HG02885 (cell line): ENCODE measurements at regions not wholly inside any gene's neighbourhood (a gene's known extent, or its start where the extent isn't known, plus 50 kb on each side); places are given as distances from the start of the nearest gene placed in this dataset.
"Not testable (repeated sequence)": the region's sequence is repeated elsewhere in the genome, so short reads cannot be mapped to it uniquely, and the experiment has no call there.

ENCODE experiments used
- ATAC-seq: cut with Tn5 transposase; IDR thresholded peaks from one replicate; pipeline ENCODE4 v1.9.1; 2021; ENCODE audit warnings: mild to moderate bottlenecking; ENCODE audit not compliant: unreplicated experiment, poor library complexity

DNA sequence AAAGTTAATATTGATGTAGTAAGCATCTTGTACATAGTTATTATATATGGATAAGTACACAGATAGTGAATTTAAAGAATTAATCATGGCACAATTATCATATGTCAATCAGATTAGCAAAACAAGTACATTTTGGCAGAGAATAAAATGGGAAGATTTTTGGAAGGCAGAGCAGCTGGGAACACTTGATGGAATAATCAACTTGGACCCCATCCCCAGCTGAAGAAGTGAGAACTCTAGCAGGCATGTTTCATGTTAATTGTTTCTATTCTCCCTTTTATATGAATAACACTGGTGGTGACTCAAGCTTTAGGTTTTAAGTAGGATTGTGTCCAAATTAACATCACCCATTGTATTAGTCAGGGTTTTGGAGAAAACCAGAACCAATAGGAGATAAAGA is 198.7 kb downstream of the KCNJ2 start:
- no peak for ATAC-seq

DNA sequence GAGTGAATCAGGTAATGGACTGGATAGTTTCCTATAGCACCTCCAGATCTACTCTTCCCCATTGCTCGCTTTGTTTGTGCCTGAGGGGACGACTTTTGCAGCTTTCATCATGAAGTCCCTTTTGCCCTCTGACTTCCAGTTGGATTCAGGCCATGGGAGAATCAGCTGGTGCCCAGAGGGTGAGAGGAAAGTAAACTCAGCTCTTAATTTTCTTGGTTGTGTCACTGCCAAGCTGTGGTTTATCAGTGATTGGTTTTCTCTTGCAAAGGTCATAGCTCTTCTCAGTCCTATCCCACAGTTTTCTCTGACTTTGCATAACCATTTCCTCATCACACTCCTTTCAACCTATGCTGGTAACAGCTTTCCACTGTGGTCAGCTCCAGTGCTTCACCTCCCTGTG is 200.1 kb downstream of the KCNJ2 start:
- no peak for ATAC-seq

DNA sequence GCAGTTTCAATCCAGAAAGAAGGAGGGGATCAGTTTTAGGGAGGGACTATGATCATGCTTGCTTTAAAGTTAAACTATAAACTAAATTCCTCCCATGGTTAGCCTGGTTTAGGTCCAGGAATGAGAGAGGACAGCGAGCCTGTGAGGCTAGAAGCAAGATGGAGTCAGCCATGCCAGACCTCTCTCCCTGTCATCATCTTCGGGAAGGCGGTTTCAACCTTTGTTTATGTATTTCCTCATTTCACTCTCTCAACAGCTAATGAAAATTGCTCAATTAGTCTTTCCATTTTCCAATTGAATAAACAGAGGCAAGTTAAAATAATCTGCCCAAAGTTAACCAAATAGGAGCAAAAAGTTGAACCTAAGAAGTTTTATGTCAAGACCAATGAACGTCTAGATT is 201.5 kb downstream of the KCNJ2 start:
- ATAC-seq = no peak

DNA sequence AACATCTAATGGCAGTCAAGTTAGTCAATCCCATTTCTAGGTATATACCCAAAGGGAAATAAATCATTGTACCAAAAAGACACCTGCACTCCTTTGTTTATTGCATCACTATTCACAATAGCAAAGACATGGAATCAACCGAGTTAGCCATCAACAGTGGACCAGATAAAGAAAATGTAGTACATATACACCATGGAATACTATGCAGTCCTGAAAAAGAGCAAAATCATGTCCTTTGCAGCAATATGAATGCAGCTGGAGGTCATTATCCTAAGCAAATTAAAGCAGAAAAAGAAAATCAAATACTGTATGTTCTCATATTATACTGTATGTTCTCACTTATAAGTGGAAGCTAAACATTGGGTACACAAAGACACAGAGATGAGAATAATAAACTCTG is 204.0 kb downstream of the KCNJ2 start:
- no peak for ATAC-seq

DNA sequence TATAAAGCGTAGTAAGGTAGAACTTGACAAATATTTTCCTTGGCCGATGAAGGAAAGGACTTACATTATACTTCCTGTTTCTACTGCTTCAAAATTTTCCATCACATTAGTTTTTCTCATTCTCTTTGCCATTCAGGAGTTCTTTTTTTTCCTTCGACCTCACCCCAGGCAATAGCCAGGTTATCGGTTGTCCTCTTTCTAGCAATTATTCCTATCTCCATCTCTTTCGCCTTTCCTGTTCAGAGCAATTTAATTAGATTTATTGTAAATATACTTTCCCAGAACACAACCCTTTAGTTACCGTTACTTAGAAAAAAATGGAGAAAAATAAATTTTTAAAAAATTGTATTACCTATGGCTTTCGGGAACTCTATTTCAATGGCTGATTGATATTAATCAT is 205.2 kb downstream of the KCNJ2 start:
- ATAC-seq = no peak

DNA sequence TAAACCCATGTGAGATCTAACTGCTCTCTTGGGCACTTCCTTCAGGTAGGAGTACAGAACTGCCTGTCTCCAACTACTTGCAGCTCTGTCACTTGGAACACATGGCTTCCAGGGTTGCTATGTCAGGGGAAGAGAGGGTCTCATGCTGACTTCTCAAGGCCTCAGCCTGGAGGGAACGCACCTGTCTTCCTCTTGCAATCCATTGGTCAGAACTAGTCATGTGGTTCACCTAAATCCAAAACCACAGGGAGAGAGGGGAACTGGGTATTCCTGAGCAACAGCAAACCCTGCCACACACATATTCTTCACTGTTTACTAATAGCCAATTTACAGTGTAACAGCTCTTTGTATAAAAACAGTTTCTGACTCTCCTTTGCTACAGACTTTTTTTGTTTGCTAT is 206.1 kb downstream of the KCNJ2 start:
- no peak for ATAC-seq

DNA sequence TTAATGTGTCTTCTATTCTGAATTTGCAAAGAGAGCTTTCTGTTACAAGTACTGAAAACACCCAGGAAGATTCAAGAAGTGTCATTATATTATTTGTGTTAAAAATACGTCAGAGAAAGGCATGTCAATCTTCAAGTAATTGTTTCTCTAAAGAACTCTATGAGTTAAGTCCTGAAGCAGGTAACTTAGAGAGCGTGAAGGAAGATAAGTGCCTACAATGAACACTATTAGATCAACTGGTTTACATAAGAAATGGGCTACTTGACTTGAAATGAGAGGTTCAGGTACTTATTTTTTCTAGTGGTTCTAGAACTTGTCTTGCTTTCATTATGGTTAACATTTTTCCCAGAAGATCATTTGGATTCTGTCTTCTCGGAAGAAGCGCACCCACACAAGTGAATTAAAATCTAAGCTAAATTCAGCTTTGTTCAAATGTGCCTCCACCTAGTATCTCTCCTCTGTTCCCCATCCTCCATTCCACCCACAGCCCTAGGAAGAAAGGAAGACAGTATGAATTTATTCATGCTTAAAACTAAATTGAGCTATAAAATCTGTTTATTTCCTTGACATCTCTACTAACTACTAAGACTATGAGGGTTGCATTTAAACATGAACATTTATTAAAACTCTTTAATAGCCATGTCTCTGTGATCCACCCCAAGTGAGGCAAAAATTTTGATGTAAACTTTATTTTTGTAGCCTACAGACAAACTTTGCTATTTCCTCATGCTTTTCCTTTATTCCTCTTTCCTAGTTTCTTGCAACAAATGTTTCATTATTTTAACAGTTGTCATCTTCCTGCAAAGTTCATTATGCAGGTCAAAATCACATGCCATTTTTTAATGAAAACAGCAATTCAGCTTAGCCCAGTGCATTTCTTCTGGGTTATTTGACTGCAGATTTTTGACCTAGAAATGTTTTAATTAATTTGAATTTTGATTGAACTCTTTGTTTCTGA is 206.8 kb downstream of the KCNJ2 start:
- no peak for ATAC-seq

DNA sequence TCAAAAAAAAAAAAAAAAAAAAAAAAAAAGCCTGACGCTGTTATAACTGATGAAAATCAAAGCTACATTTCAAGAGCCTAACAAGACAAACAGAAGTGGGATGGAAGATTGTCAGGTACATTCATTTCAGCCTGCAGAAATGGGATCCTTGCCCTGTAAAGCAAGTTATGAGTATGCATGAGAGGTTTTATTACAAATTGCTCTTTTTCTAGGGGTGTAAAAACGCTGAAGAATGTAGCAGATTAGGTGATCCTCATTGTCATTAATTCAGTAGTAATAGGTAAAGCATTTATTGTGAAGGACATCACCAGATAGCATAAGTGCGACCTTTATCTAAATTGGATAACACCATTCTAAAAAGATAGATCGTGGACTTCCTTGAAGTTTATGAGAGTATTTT is 208.3 kb downstream of the KCNJ2 start:
- no peak for ATAC-seq

DNA sequence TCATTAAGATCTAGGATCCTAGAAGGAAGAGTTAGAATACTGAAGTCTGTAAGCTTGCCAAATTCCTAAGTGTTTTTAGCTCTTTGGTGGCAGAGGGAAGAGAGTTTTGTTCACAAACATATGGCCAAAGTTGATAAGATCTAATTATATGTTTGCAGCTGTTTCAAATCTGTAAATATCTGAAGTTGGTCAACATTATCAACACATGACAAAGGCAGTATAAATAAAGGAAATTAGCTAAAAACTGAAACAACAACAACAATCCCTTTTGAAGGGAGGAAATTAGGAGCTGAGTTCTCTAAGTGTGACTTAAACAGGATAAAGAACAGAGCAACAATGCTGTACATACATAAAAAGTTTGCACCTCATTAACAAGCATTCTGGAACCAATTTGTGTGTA is 208.7 kb downstream of the KCNJ2 start:
- no peak for ATAC-seq

DNA sequence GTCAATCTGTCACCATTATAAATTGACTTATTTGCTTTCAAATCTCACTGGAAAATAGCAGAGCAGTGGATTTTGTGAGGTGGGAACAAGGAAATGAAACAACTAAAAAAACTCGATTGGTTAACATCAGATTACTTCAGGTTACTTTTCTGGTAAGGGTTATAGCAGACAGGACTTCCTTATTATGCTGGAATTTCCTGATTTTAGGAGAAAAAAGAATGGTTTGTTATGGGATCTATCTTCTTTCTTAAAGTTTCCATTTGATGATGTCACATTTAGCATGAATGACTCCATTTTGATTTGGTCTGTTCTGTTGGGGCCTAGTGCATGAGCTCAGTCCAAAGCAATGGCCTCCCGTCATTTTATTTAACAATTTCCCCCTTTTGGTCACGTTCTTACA is 210.6 kb downstream of the KCNJ2 start:
- no peak for ATAC-seq

DNA sequence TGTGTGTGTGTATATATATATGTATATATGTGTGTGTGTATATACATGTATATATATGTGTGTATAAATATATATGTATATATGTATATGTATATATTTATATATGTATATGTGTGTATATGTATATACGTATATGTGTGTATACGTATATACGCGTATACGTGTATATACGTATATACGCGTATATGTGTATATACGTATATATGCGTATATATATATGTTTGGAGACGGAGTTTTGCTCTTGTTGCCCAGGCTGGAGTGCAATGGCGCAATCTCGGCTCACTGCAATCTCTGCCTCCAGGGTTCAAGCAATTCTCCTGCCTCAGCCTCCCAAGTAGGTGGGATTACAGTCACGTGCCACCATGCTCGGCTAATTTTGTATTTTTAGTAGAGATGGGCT is 212.6 kb downstream of the KCNJ2 start:
- not testable (repeated sequence) for ATAC-seq

DNA sequence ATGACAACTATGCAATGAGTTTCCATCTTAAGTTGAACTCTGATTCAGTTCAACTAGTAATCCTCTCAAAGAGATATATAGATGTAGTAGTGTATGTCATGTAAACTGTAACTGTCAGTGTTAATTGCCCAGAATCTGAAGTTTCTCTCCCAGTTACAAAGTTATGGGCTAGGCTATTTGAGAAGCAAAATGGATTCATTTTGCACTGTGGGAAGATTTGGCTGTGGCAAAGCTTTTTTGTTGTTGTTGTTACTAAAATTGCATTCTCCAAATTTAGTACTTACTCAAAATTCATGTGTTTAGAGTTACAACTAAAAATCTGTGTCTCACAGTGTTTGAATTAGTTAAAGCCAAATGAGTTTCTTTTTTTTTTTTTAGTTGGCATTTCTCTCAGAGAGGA is 219.0 kb downstream of the KCNJ2 start:
- ATAC-seq = no peak

DNA sequence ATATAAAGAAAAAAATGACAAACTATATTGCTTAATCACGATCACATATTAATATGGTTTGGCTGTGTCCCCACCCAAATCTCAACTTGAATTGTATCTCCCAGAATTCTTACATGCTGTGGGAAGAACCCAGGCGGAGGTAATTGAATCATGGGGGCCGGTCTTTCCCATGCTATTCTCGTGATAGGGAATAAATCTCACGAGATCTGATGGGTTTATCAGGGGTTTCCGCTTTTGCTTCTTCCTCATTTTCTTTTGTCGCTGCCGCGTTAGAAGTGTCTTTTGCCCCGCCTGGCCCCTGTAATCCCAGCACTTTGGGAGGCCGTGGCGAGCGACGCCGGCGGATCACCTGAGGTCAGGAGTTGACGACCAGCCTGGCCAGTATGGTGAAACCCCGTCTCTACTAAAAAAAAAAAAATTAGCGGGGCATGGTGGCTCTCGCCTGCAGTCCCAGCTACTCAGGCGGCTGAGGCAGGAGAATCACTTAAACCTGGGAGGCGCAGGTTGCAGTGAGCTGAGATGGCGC is 220.0 kb downstream of the KCNJ2 start:
- ATAC-seq = not testable (repeated sequence)

DNA sequence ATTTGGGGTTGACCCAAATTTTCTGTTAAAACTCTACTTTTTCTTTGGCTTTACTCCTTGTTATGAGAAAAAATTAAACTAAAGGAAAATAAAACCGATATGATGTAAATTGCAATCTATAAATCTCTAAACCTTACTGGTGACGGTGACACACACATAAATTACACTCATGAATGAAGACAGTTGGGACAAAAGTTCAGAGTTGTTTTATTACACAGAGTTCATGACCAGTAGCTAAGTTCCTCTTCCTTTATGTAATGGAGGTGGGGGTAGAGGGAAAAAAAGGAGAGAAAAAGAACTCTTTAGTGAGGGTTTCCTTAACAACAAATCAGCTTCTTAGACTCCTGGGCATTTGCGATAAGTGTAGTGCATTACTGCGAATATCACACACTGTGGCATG is 220.7 kb downstream of the KCNJ2 start:
- ATAC-seq = no peak

DNA sequence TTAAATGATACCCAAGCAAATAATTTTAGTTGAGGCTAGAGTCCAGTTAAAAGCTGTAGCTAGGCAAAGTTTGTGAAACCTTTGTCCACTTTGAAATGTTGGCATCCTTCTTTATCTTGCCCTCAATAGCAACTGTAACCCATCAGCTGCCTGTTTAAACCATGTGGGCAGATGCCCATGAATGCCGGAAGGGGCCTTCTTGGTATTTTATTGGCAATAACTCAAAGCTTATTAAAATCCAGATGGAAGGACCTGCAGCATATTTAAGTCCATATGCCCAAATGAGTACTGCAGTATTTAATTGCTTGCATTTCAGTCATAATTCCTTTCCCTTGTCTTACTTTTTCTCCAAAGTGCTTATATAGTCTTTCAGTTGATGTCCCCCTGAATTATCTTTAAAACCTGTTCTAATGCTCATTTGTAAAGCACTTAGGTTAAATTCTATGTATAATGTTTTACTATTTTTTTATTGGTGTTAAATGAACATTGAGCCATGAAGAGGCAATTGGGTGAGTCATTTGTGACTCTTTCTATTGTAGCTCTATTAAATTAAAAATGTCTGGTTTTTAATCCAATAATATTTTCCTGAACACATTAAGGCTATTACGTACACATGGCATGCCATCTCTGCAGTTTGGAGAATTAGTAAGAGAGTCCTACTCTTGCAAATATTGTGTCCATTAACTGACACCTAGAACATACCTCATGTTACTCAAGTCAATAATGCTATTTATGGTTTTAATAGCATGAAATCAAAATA is 225.3 kb downstream of the KCNJ2 start:
- no peak for ATAC-seq

DNA sequence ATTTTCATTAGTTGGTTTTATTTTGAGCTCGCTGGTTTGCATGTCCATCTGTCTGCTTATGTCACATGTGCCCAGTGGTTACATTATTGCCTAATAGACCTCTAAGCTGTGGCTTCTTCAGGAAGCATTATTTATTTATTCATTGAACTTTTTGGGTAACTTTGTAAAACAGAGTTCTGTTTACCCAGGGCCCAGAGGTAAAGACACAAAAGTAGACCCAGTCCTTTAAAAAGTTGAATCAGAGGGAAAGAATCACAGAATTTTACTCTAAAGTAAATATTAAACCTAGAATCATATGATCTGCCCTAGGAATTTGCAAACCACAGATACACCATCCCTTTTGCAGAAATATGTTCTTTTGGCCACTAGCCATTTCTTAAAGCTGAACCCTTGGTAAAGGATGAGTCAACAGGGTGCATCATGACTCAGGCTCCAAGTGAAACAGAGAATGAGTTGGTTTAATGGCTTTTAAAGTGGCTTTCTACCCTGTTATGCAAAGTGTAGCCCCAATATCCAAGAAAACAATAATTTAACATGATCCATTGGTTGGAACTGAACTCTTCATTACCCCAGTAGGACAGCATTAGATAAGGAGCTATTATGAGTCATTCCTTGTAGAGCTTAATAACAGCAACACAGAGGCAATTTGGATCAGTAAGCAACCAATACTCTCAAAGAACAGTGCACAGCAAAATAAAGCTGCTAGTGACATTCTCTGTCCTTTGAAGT is 236.3 kb downstream of the KCNJ2 start:
- ATAC-seq = peak; percentile 68

DNA sequence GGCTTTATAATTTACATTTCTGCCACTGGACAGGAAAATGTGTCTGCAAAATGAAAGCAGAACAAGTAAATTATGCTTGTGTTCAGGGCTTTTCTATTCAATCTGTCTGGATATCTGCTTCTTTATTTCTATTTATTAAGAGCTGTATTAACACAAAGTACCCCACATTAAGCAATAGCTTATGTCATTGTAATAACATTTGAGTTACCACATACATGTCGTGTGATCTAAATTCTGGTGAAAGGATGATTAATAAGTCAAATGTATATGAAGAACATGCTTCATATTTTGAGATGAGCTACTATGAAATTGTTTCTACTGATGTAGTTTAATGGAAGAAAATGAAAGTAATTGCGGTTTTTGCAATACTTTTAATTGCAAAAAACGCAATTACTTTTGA is 238.2 kb downstream of the KCNJ2 start:
- no peak for ATAC-seq

DNA sequence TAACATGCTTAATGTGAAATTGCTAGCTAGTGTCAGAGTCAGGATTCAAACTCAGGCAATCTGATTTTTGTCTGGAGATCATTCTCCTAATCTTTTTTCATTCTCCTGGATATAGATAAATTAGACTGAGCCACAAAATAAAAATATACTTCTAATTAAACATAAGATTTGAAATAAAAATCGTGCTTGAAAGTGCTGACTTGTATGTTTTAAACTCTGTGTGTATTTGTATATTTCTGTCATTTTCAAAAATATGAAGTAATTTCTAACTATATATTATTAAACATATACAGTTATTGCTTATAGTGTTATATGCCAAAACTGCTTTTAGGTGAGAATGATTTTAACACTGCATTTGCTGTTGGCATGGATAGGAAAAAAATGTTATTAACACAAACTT is 239.4 kb downstream of the KCNJ2 start:
- no peak for ATAC-seq

DNA sequence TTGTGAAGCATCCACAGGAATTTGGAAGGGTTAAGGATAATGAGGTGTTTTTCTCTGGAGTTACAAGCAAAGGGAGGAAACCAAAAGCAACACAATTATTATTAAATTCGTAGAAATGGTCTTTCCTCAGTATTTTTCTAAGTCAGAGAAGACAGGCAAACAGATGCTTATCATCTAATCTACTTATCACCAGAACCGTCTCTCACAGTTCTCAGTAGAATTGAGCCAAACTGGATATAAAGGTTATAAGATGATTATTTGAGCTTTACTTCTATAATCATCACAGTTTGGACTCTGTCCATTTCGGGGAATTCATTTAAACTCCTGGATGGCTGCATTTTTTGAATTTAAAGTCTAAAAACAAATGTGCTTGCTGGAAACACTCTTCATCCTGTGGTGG is 245.0 kb downstream of the KCNJ2 start:
- no peak for ATAC-seq

DNA sequence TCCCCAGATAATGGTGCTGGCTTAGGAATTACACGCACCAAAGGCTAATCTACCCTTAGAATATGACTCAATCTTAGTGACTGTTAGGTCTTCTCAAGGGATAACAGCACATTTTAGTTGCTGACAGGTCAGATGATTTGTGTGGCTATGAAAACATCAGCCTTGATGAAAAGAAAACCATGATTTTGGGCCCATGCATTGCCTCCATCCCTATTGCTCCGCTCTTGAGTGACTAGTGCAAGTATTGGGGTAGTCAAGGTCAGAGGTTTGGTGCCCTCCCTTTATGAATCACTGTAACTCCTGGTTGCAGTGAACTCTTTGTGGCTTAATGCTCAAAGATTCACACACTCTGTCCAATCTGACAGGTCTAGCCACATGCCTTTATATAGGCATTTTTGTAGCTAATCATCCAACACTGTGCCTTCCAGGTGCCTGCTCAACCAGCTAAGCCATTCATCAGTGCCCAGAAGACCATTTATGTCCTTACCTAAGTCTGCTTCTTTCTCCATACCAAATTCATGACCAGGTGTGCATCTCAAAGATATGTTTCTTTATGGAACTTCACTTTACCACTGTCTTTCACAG is 251.6 kb downstream of the KCNJ2 start:
- ATAC-seq = no peak
